Heart left ventricle (tissue), 16 donors: ENCODE measurements at regions not wholly inside any gene's neighbourhood (a gene's known extent, or its start where the extent isn't known, plus 50 kb on each side); places are given as distances from the start of the nearest gene placed in this dataset.

Experiments
- ATAC-seq, 4 donors: fragments of 200-7000 bp; cut with Tn5 transposase; one replicate each; pipeline ENCODE4 v1.9.1; 2020 to 2022; ENCODE audit warnings: moderate library complexity in 4 of 4, mild to moderate bottlenecking in 3 of 4, moderate number of reproducible peaks in 1 of 4
- DNase-seq, 5 donors: peaks; one replicate each; pipeline ENCODE4 v3.0.0-alpha.2; 2020
- H3K27ac ChIP-seq, 12 donors: fragments of 200-600 bp; sonication (generic) in 4 of 12; one replicate each; pipeline versions ENCODE4 v1.5.0 to v1.8.0; 2016 to 2022; ENCODE audit warnings: mild to moderate bottlenecking in 2 of 12
- H3K27me3 ChIP-seq, 9 donors: fragments of 200-600 bp; sonication (generic) in 2 of 9; one replicate each; pipeline versions ENCODE4 v1.5.1 to v1.8.0; 2016 to 2022; ENCODE audit warnings: mild to moderate bottlenecking in 3 of 9
- H3K36me3 ChIP-seq, 9 donors: fragments of 200-600 bp; sonication (generic) in 2 of 9; one replicate each; pipeline versions ENCODE4 v1.5.0 to v1.8.0; 2018 to 2022; ENCODE audit warnings: mild to moderate bottlenecking in 2 of 9
- H3K4me1 ChIP-seq, 12 donors: fragments of 200-600 bp; sonication (generic) in 4 of 12; one replicate each; pipeline versions ENCODE4 v1.5.0 to v1.8.0; 2016 to 2022; ENCODE audit warnings: mild to moderate bottlenecking in 3 of 12
- H3K4me3 ChIP-seq, 12 donors: fragments of 200-600 bp; sonication (generic) in 4 of 12; one replicate each; pipeline versions ENCODE4 v1.5.0 to v1.8.0; 2017 to 2022; ENCODE audit warnings: mild to moderate bottlenecking in 9 of 12, moderate library complexity in 4 of 12
- H3K9me3 ChIP-seq, 12 donors: fragments of 200-600 bp; sonication (generic) in 4 of 12; one replicate each; pipeline versions ENCODE4 v1.5.0 to v1.8.0; 2016 to 2022; ENCODE audit warnings: mild to moderate bottlenecking in 1 of 12
- CTCF ChIP-seq, 12 donors: fragments of 200-600 bp; sonication (generic) in 4 of 12; IDR thresholded peaks; one replicate each; pipeline versions ENCODE4 v1.5.0 to v1.8.0; 2018 to 2022; ENCODE audit warnings: antibody characterized with exemption in 12 of 12, mild to moderate bottlenecking in 5 of 12
- POLR2A ChIP-seq, 2 donors: fragments of 450-650 bp; IDR thresholded peaks; one replicate each; pipeline ENCODE4 v1.6.1; 2017; ENCODE audit warnings: antibody characterized with exemption in 2 of 2, mild to moderate bottlenecking in 2 of 2, moderate library complexity in 2 of 2
- WGBS, 4 donors: extraction: QIAGEN DNeasy Blood & Tissue Kit in 2 of 4; methylation state at CpG; one replicate each; pipeline versions ENCODE4 v1.1.5 to v1.1.7; 2013 to 2018; 5-methylcytosine and 5-hydroxymethylcytosine counted together
- intact Hi-C, 10 donors: fragments of 100-400 bp; cut with DNase I; formaldehyde crosslinking; loops; one replicate each; pipeline versions ENCODE4 v1.11.1 to v1.14.2; 2022
- donor health status: ischemic (EF 13 %, LVEDD 7.1; RV severe dilation, severe dysfunction).
- donor health status: healthy with polysubstance abuse.
- donor health status: DM: no; HTN: yes; CAD: no.
- donor health status: DM: no; HTN: no; CAD: no.
- donor health status: ischemic (EF 25% LVEDD 6.9; RV normal size, moderate dysfunction).
- donor health status: ischemic (EF 25% LVEDD 5.7; RV mildly dilated, moderate dysfunction).
- donor health status: healthy.
- donor health status: DM: yes; HTN: yes; CAD: no.
- donor health status: ischemic (EF 35%, LVEDD 5.7; RV mildly dilated, moderate dysfunction).
- donor health status: nonischemic (EF 11% LVEDD 7.7; RV severe dilation, severe dysfunction).
- donor health status: DM: yes; HTN: yes; CAD: no.
- donor health status: PGD.
- donor health status: ischemic (EF 29% LVEDD 5.4; RV normal size, mild dysfunction).
- donor health status: nonischemic (EF 23%, LVEDD 6.1; RV moderate dilation, normal function).

DNA sequence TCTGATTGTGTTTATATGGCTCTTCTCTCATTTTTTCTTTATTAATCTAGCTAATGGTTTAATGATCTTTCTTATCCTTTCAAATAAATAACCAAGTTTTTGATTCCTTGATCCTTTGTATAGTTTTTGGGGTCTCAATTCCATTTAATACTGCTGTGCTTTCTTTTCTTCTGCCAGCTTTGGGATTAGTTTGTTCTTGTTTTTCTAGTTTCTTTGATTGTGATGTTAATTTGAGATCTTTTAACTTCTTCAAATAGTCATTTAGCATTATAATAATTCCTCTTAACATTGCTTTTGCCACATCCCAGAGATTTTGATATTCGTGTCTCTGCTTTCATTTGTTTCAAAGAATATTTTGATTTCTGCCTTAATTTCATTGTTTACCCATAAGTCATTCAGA lies 1126.6 kb downstream of the NAALADL2 start:
- Histone ChIP-seq H3K27me3 (no peaks in the 10 kb centered on the region), H3K36me3 (no peaks in the 10 kb centered on the region), H3K4me3 (no peak overlapping the region), H3K9me3 (peaks cover 0 to 37% (median 0%) of the 10 kb centered on the region in 12 donors), H3K4me1 (no peaks in the 10 kb centered on the region), H3K27ac (no peak overlapping the region)
- WGBS, 4 donors = 47 to 60% (median 49%) methylated on average over 1 of the region's 1 CpG
- TF ChIP-seq POLR2A (IDR thresholded peaks at IDR 0.05) (no peak), CTCF (IDR thresholded peaks at IDR 0.05) (no peak)
- ATAC-seq (no peak), DNase-seq (no peak)
- intact Hi-C loops = no loop called here

GRCh38 chr3:175983379-175983778 lies 1124.2 kb downstream of the NAALADL2 start:
- ATAC-seq (no peak), DNase-seq (no peak)
- no peaks in the 10 kb centered on the region for H3K27me3 ChIP-seq
- intact Hi-C loops = no loop called here
- H3K9me3 ChIP-seq = peaks cover 0 to 28% (median 0%) of the 10 kb centered on the region in 12 donors
- TF ChIP-seq POLR2A (IDR thresholded peaks at IDR 0.05) (no peak), CTCF (IDR thresholded peaks at IDR 0.05) (no peak)
- 56 to 61% (median 58%) methylated on average over 1 of the region's 1 CpG for WGBS, 4 donors
- H3K4me1 ChIP-seq = no peaks in the 10 kb centered on the region
- no peaks in the 10 kb centered on the region for H3K36me3 ChIP-seq
- H3K4me3 ChIP-seq = no peak overlapping the region
- no peak overlapping the region for H3K27ac ChIP-seq

- no peak for TF ChIP-seq POLR2A (IDR thresholded peaks at IDR 0.05)
- TF ChIP-seq CTCF (IDR thresholded peaks at IDR 0.05) = no peak
- no peak for DNase-seq
- Histone ChIP-seq H3K9me3 (peaks cover 0 to 5% (median 0%) of the 10 kb centered on the region in 12 donors), H3K4me3 (no peak overlapping the region), H3K27me3 (no peaks in the 10 kb centered on the region), H3K27ac (no peak overlapping the region), H3K36me3 (no peaks in the 10 kb centered on the region), H3K4me1 (no peaks in the 10 kb centered on the region)
- 42 to 61% (median 53%) methylated on average over 2 of the region's 2 CpGs for WGBS, 4 donors
- intact Hi-C loops = no loop called here
- no peak for ATAC-seq
Measured at GRCh38 chr3:175980486-175981090, 1121.5 kb downstream of the NAALADL2 start.

DNA sequence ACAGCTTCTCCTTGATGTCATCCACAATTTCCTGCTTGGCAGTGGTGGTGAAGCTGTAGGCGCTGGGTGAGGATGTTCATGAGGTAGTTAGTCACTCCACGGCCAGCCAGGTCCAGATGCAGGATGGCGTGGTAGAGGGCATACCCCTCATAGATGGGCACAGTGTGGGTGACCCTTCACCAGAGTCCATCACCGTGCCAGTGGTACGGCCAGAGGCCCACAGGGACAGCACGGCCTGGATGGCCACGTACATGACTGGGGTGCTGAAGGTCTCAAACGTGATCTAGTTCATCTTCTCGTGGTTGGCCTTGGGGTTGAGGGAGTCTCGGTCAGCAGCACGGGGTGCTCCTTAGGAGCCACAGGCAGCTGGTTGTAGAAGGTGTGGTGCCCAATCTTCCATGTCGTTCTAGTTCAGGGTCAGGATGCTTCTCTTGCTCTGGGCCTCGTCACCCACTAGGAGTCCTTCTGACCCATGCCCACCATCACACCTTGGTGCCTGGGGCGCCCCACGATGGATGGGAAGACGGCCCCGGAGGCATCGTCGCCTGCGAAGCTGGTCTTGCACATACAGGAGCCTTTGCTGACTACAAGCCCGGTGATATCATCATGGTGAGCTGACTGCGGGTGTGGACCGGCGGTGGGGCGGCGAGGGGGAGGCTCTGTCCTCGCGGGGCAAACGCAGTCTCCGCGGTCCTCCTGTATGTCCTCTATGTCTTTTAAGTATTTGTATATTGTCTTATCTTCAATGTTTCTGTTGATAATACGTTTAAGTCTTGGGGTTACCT lies 1119.0 kb downstream of the NAALADL2 start:
- DNase-seq (peak in 1 of 5 donors; percentile 46), ATAC-seq (peak in 1 of 4 donors; percentile 20)
- no peak overlapping the region for H3K27ac ChIP-seq
- WGBS, 4 donors = 92 to 96% (median 94%) methylated on average over 20 to 32 of the region's 32 CpGs
- H3K9me3 ChIP-seq = peaks cover 0 to 11% (median 0%) of the 10 kb centered on the region in 12 donors
- H3K36me3 ChIP-seq = no peaks in the 10 kb centered on the region
- H3K27me3 ChIP-seq = no peaks in the 10 kb centered on the region
- intact Hi-C loops = no loop called here
- no peaks in the 10 kb centered on the region for H3K4me1 ChIP-seq
- no peak for TF ChIP-seq POLR2A (IDR thresholded peaks at IDR 0.05)
- TF ChIP-seq CTCF (IDR thresholded peaks at IDR 0.05) = no peak
- no peak overlapping the region for H3K4me3 ChIP-seq
